NCI-H82 treated with DMSO at 0.1 percent for 48 hours (cell line): ENCODE measurements at regions not wholly inside any gene's neighbourhood (a gene's known extent, or its start where the extent isn't known, plus 50 kb on each side); places are given as distances from the start of the nearest gene placed in this dataset.
"Not testable (repeated sequence)": the region's sequence is repeated elsewhere in the genome, so short reads cannot be mapped to it uniquely, and the experiment has no call there.

Experiments used
- DNase-seq: peaks from one replicate; lab custom pipeline; 2025; ENCODE audit not compliant: unreplicated experiment; lab: John Stamatoyannopoulos, UW

- DNase-seq: no peak
These were observed 99.1 kb upstream of the PIK3R1 start for GRCh38 chr5:68116408-68116807.

GRCh38 chr5:68115584-68115983 is 100.0 kb upstream of the PIK3R1 start:
- DNase-seq: no peak

- no peak for DNase-seq
These were observed 101.0 kb upstream of the PIK3R1 start for GRCh38 chr5:68114378-68115040.

GRCh38 chr5:68112658-68113057 is 102.9 kb upstream of the PIK3R1 start:
- DNase-seq: no peak

DNA sequence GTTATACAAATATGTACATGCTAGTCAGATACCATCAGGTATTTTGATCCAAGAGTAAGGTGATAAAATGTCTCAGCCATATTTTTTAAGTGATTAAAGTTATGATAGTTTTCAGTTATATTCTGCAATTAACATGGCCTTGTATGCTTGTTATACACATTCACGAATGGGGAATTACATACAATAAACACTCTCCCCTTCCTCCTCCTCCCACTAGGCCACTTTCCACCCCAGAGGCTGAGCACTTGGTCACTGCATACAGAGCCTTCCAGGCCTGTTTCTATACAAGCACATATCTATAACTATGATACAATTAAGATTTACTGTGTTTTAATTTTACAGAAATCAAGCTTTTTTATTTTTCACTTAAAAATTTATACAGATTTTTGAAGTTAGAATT is 104.7 kb upstream of the PIK3R1 start:
- no peak for DNase-seq

DNA sequence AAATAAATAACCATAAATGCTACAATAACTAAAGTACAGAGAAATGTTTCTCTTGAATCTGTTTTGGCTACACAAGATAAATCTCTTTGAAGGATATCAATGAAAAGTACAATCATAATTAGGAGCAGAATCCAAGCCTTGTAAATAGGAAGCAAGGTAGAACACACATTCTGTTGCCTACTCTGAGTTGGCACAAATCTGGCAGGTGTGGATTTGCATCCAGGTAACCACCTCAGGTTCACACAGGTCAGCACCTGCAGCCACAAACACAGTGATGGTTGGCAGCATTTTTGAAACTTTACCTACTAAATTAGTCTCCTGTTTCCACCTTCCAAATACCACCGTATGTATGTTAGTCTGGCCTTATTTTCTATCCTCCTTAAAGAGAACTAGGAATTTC is 105.3 kb upstream of the PIK3R1 start:
- no peak for DNase-seq

- DNase-seq: not testable (repeated sequence)
These were observed 111.3 kb upstream of the PIK3R1 start for GRCh38 chr5:68104217-68104616.

GRCh38 chr5:68103297-68103696 is 112.3 kb upstream of the PIK3R1 start:
- not testable (repeated sequence) for DNase-seq

DNA sequence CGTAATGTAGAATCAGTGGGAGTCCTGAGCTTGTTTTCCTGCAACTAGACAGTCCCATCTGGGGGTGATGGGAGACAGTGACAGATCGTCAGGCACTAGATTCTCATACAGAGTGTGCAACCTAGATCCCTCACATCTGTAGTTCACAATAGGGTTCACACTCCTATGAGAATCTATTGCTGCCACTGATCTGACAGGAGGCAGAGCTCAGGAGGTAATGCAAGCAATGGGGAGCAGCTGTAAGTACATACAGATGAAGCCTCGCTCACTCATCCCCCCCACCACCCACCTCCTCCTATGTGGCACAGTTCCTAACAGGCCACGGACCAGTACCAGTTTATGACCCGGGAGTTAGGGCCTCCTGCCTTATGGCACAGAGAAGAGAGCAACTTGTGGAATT is 116.2 kb upstream of the PIK3R1 start:
- DNase-seq: no peak

DNA sequence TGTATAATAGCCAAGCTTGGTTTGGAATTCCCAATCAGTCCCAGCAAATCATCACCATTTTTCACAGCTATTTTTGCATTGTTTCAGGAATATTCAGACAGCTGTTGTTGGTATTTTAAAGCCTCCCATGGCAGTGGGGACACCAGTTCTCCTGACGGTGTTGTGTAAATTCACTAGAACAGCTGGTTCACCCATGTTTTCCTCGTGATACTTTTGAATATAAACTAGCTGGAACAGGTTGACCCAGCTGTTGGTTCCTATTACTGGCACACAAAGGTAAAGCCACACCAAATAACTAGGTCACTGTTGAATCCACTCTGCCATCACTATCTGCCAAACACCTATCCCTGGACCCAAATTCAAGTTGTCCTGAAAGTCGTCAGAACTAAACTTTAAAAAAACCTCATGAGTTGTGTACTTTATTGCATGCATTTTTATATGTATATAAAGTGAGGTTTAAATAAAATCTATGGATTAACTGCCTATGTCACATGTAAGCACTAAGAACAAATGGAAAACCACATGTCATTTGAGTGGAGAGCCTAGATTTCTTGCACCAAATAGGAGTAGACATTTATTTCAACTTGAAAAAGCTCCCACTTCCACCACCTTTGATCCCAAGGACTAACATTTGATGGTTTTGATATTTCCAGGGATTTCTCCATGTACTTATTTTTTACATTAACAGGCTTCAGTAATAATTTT is 121.9 kb upstream of the PIK3R1 start:
- no peak for DNase-seq

DNA sequence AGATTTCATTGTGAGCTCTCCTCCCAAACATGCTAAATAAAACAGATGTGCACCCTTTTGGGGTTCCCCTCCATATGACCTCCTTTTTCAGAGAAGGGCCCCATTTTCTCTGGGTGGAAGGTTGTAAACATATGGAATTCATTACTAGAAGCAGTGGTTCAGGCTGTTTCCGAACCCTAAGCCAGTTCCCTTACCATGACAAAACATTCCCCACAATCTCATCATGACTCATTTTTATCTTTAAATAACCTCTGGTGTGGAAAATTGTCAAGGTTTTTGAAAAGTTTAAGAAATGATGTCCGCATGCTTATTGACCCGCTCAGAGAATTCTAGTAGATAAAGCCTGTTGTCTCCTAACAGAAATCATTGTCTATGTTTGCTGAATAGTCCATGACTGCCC is 127.3 kb upstream of the PIK3R1 start:
- no peak for DNase-seq

- DNase-seq: no peak
These were observed 127.7 kb upstream of the PIK3R1 start for GRCh38 chr5:68087866-68088265.

DNA sequence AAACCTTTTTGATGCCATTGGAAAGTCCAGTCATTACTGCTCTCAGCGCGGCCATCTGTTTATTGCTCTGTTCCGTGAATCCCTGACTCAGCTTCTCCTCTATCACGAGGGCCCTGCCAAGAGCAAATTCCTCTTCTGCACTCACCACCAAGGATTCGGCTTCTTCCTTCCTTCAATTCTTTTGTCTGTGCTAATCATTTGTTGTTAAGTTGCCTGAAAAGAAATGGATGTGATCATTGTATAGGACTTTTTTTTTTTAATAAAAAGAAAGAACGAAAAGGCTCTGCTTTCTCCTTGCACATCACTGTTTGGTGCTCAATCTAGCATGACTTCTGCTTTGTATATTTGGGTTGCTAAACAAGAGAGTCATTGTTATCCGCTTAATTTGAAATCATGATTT is 128.7 kb upstream of the PIK3R1 start:
- no peak for DNase-seq

- DNase-seq: no peak
These were observed 129.1 kb upstream of the PIK3R1 start for GRCh38 chr5:68086439-68086838.

DNA sequence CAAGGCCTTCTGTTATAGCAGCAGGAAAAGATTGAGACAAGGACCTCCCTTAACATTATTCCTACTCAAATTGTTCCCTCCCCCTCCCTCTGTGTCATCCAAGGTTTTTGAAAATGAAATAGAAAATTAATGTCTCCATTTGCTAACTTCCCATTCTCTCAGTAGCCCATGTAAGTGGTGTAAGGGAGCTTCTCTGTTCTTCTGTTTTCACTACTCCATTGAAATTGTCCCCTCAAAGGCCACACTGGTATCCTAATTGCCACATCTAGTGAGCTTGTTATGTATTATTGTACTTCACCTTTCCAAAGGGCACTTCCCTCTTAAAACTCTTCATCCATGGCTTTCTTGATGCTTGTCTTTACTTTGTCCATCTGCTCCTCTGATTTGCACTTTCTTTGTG is 131.2 kb upstream of the PIK3R1 start:
- no peak for DNase-seq

DNA sequence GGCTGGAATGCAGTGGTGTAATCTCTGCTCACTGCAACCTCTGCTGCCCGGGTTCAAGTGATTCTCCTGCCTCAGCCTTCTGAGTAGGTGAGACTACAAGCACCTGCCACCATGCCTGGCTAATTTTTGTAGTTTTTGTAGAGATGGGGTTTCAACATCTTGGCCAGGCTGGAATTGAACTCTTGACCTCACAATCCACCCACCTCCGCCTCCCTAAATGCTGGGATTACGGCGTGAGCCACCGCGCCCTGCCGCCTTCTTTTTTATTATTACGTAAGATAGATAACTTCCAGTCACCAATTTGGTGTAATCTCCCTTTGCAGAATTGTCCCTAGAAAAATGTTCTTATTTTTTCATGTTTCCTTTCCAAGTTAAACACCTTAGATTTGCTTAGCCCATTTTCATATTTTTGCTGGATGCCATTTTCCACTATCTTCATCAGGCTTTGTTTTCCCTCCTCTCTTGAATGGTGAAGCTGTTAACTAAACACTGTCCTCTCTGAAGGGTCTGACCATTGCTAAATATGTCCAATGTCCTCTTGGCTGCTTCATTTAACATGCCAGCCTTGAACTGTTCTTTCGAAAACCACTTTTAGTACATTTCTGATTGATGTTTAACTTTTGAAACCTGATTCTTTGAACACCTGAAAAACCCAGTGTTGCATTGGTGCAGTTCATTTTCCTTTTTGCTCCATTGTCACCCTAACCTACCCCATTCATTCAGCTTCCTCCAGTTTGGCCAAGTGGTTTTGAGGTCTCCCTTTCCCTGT is 135.1 kb upstream of the PIK3R1 start:
- no peak for DNase-seq

DNA sequence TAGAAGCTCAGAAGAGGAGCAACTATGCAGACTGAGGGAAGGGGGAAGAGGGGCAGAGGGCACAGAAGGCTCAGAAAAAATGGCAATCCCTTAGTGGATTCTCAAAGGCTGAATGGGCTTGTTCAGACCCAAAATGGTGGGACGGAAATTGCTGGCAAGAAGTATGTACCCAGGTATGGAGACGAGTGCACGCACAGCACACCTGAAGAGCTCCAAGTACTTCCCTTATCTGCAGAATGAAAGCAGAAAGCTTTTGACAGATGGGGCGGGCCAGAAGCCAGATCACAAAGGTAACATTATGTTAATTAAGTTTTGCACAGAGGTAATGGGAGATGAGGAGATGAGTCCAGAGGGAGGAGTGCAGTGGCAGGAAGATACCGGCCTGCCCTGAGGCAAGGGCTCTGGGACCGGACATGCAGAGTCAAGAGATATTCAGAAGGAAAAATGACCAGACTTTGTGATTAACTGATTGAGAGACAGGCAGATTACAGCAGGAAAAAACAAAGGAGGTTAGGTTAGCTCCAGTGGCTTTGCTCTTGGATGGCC is 138.1 kb upstream of the PIK3R1 start:
- DNase-seq: no peak

DNA sequence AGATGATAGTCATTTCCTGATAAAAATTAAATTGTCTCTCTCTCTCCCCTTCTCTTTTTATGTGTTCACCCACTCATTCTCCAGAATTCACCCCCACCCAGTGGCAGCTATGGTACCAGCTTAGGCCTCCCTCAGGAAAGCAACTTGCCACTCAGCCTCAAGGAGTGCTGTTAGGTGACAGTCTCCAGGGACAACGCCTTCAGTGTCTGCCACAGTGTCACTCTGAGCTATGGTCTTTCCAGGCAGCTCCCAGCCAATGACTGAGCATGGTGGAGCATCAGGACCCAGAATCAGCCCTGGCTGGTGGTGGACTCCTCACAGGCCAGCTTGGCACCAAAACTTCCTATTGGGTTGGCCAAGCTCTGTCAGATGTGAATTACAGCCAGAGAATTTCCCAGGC is 140.9 kb upstream of the PIK3R1 start:
- DNase-seq: no peak

GRCh38 chr5:68074048-68074632 is 141.4 kb upstream of the PIK3R1 start:
- no peak for DNase-seq

GRCh38 chr5:68071736-68072135 is 143.8 kb upstream of the PIK3R1 start:
- DNase-seq: no peak

- no peak for DNase-seq
These were observed 144.3 kb upstream of the PIK3R1 start for GRCh38 chr5:68071282-68071632.
